ENCODE measurements at regions not wholly inside any gene's neighbourhood (a gene's known extent, or its start where the extent isn't known, plus 50 kb on each side); places are given as distances from the start of the nearest gene placed in this dataset.

DNA sequence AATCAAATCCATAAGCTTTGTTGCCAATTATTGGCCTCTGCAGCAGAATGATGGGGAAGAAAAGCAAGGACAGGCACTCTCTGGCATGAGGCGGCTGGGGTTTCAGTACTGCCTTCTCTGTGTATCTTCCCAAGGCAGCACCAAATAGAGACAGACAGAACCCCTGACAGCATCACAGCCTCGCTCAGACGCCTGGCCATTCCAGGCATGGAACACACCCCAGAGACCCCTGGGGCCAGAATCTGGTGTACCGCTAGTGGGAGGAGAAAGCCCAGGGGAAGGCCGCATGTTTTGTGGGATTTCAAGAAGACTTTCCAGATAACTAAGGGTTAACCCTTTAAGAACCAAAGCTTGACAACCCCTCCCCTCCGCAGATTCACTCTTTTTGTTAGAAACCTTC lies 282.1 kb downstream of the EN1 start:
- no peak overlapping the region for H3K4me3 ChIP-seq (ENCODE audit: low read depth in 1 of 2, low read length in 2 of 2)
- H3K27me3 ChIP-seq (ENCODE audit: control insufficient read depth in 1 of 2, insufficient read depth in 2 of 2, low read length in 2 of 2): peaks cover 0 to 3% of the 10 kb centered on the region in 2 donors
- H3K4me1 ChIP-seq (ENCODE audit: control insufficient read depth in 1 of 2, insufficient read depth in 2 of 2, low read length in 2 of 2): no peaks in the 10 kb centered on the region
- H3K36me3 ChIP-seq (ENCODE audit: control insufficient read depth in 1 of 2, insufficient read depth in 2 of 2, low read length in 2 of 2): no peaks in the 10 kb centered on the region
- H3K9me3 ChIP-seq (ENCODE audit: control insufficient read depth in 1 of 2, low read length in 2 of 2): no peaks in the 10 kb centered on the region
- no peak overlapping the region for H3K9ac ChIP-seq (ENCODE audit: low read depth in 1 of 2, low read length in 2 of 2)
- H3K27ac ChIP-seq (ENCODE audit: low read depth, low read length): no peak overlapping the region

DNA sequence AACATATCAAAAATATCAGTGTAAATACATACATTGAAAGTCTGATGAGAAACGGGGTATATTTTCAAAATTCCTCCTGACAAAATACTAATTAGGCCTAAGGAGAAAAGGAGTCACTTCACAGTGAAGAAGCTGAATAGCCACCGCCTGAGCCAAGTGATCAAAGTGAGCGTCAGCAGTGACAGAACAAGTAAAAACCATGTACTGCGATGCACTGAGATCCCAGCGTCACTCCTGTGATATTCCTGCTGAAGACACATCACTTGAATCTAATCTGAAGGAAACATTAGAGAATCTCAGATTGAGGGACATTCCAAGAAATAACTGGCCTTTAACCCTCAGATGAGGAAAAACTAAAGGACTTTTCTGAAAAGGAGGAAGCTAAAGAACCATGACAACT lies 285.3 kb downstream of the EN1 start:
- Histone ChIP-seq H3K4me3 (ENCODE audit: low read depth in 1 of 2, low read length in 2 of 2) (no peak overlapping the region), H3K27ac (ENCODE audit: low read depth, low read length) (no peak overlapping the region), H3K36me3 (ENCODE audit: control insufficient read depth in 1 of 2, insufficient read depth in 2 of 2, low read length in 2 of 2) (no peaks in the 10 kb centered on the region), H3K9ac (ENCODE audit: low read depth in 1 of 2, low read length in 2 of 2) (no peak overlapping the region), H3K27me3 (ENCODE audit: control insufficient read depth in 1 of 2, insufficient read depth in 2 of 2, low read length in 2 of 2) (peaks cover 0 to 3% of the 10 kb centered on the region in 2 donors), H3K4me1 (ENCODE audit: control insufficient read depth in 1 of 2, insufficient read depth in 2 of 2, low read length in 2 of 2) (no peaks in the 10 kb centered on the region), H3K9me3 (ENCODE audit: control insufficient read depth in 1 of 2, low read length in 2 of 2) (no peaks in the 10 kb centered on the region)

DNA sequence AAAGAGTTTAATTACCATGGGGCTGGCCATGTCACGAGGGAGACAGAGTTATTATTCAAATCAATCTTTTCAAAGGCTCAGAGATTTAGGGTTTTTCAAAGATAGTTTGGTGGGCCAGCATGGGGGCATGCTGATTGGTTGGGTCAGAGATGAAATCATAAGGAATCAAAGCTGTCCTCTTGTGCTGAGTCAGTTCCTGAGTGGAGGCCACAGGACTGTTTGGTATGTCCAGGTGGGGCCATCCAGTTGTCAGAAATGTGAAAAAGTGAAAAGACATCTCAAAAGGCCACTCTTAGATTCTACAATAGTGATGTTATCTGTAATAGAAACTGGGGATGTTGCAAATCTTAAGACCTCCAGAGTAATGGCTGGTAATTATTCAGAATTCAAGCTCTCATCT lies 288.6 kb downstream of the EN1 start:
- H3K9ac ChIP-seq (ENCODE audit: low read depth in 1 of 2, low read length in 2 of 2): no peak overlapping the region
- no peaks in the 10 kb centered on the region for H3K9me3 ChIP-seq (ENCODE audit: control insufficient read depth in 1 of 2, low read length in 2 of 2)
- no peaks in the 10 kb centered on the region for H3K4me1 ChIP-seq (ENCODE audit: control insufficient read depth in 1 of 2, insufficient read depth in 2 of 2, low read length in 2 of 2)
- H3K4me3 ChIP-seq (ENCODE audit: low read depth in 1 of 2, low read length in 2 of 2): no peak overlapping the region
- no peak overlapping the region for H3K27ac ChIP-seq (ENCODE audit: low read depth, low read length)
- no peaks in the 10 kb centered on the region for H3K27me3 ChIP-seq (ENCODE audit: control insufficient read depth in 1 of 2, insufficient read depth in 2 of 2, low read length in 2 of 2)
- H3K36me3 ChIP-seq (ENCODE audit: control insufficient read depth in 1 of 2, insufficient read depth in 2 of 2, low read length in 2 of 2): no peaks in the 10 kb centered on the region

DNA sequence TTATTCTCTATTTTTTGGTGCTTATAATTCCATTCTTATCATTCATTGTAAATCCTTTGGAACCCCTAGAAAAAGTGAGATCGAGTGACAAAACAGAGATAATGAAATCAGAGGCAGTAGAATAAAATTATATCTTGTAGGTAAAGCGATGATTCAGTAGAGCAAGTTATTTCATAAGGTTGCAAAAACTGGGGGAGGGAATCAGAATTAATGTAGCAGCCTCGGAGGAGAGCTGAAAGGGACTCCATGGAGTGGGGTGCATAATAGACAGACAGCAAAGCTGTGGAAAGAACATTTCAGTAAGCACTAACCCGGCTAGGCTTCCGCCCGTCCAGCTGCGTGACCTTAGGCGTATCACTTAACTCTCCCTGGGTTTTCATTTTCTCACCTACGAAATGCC lies 289.7 kb downstream of the EN1 start:
- no peaks in the 10 kb centered on the region for H3K9me3 ChIP-seq (ENCODE audit: control insufficient read depth in 1 of 2, low read length in 2 of 2)
- H3K27ac ChIP-seq (ENCODE audit: low read depth, low read length): no peak overlapping the region
- H3K27me3 ChIP-seq (ENCODE audit: control insufficient read depth in 1 of 2, insufficient read depth in 2 of 2, low read length in 2 of 2): no peaks in the 10 kb centered on the region
- H3K4me1 ChIP-seq (ENCODE audit: control insufficient read depth in 1 of 2, insufficient read depth in 2 of 2, low read length in 2 of 2): no peaks in the 10 kb centered on the region
- no peak overlapping the region for H3K4me3 ChIP-seq (ENCODE audit: low read depth in 1 of 2, low read length in 2 of 2)
- no peaks in the 10 kb centered on the region for H3K36me3 ChIP-seq (ENCODE audit: control insufficient read depth in 1 of 2, insufficient read depth in 2 of 2, low read length in 2 of 2)
- no peak overlapping the region for H3K9ac ChIP-seq (ENCODE audit: low read depth in 1 of 2, low read length in 2 of 2)

DNA sequence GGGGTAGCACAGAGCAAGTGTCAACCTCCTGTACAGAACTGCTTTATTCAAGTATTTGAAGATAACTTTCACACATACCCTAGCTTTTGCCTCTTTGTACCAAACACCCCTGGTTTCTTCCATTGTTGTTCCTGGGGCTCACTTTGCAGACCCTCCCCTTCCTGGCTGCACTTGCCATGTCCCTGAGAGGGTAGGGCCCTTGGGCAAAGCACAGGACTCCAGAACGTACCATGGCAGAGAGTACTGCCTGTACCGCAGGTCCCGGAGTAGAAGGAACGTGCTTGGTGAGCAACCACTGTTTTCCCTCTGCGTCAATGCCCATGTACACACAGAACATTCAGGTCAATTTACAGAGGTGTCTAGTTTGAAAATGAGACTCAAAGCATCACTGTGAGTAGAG lies 290.4 kb downstream of the EN1 start:
- Histone ChIP-seq H3K9me3 (ENCODE audit: control insufficient read depth in 1 of 2, low read length in 2 of 2) (no peaks in the 10 kb centered on the region), H3K4me1 (ENCODE audit: control insufficient read depth in 1 of 2, insufficient read depth in 2 of 2, low read length in 2 of 2) (no peaks in the 10 kb centered on the region), H3K27me3 (ENCODE audit: control insufficient read depth in 1 of 2, insufficient read depth in 2 of 2, low read length in 2 of 2) (no peaks in the 10 kb centered on the region), H3K27ac (ENCODE audit: low read depth, low read length) (no peak overlapping the region), H3K4me3 (ENCODE audit: low read depth in 1 of 2, low read length in 2 of 2) (no peak overlapping the region), H3K36me3 (ENCODE audit: control insufficient read depth in 1 of 2, insufficient read depth in 2 of 2, low read length in 2 of 2) (no peaks in the 10 kb centered on the region), H3K9ac (ENCODE audit: low read depth in 1 of 2, low read length in 2 of 2) (no peak overlapping the region)

GRCh38 chr2:118554616-118555015 lies 292.8 kb downstream of the EN1 start:
- Histone ChIP-seq H3K27ac (ENCODE audit: low read depth, low read length) (no peak overlapping the region), H3K9me3 (ENCODE audit: control insufficient read depth in 1 of 2, low read length in 2 of 2) (no peaks in the 10 kb centered on the region)

GRCh38 chr2:118549503-118549902 lies 297.9 kb downstream of the EN1 start:
- H3K27me3 ChIP-seq (ENCODE audit: control insufficient read depth in 1 of 2, insufficient read depth in 2 of 2, low read length in 2 of 2): no peaks in the 10 kb centered on the region
- H3K27ac ChIP-seq (ENCODE audit: low read depth, low read length): no peak overlapping the region
- H3K9ac ChIP-seq (ENCODE audit: low read depth in 1 of 2, low read length in 2 of 2): no peak overlapping the region
- no peak overlapping the region for H3K4me3 ChIP-seq (ENCODE audit: low read depth in 1 of 2, low read length in 2 of 2)
- H3K4me1 ChIP-seq (ENCODE audit: control insufficient read depth in 1 of 2, insufficient read depth in 2 of 2, low read length in 2 of 2): no peaks in the 10 kb centered on the region
- no peaks in the 10 kb centered on the region for H3K36me3 ChIP-seq (ENCODE audit: control insufficient read depth in 1 of 2, insufficient read depth in 2 of 2, low read length in 2 of 2)
- H3K9me3 ChIP-seq (ENCODE audit: control insufficient read depth in 1 of 2, low read length in 2 of 2): no peaks in the 10 kb centered on the region

More at GRCh38 chr2:118554616-118555015, 292.8 kb downstream of the EN1 start:
- no peak overlapping the region for H3K4me3 ChIP-seq (ENCODE audit: low read depth in 1 of 2, low read length in 2 of 2)
- H3K36me3 ChIP-seq (ENCODE audit: control insufficient read depth in 1 of 2, insufficient read depth in 2 of 2, low read length in 2 of 2): no peaks in the 10 kb centered on the region
- H3K9ac ChIP-seq (ENCODE audit: low read depth in 1 of 2, low read length in 2 of 2): no peak overlapping the region
- no peaks in the 10 kb centered on the region for H3K4me1 ChIP-seq (ENCODE audit: control insufficient read depth in 1 of 2, insufficient read depth in 2 of 2, low read length in 2 of 2)
- no peaks in the 10 kb centered on the region for H3K27me3 ChIP-seq (ENCODE audit: control insufficient read depth in 1 of 2, insufficient read depth in 2 of 2, low read length in 2 of 2)

DNA sequence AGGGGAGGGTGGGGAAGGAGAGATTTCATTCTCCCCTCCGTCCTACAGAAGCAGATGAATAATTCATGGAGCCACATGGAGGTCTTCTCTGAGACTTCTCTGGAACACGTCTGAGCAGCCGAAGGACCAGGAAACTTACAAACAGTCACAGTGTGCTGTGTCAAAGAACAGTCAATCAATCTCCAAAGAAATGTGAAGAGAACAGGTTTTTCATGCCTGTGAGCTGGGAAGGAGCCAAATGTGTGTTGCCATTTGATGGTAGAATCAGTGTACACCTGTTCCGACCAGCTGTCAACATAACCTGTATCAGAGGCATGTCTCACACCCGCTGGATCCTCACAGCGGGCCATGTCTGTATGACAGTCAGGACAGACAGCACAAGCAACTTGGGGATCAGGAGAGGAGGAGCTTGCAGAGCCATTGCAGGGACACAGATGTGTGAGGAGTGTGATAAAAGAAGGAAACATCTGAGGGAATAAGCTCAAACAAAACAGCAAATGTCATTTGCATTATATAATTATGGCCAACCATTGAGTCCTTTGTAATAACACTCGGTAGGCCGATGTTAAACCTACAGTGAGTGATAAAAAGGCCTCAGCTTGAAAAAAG lies 298.5 kb downstream of the EN1 start:
- Histone ChIP-seq H3K4me1 (ENCODE audit: control insufficient read depth in 1 of 2, insufficient read depth in 2 of 2, low read length in 2 of 2) (no peaks in the 10 kb centered on the region), H3K9ac (ENCODE audit: low read depth in 1 of 2, low read length in 2 of 2) (no peak overlapping the region), H3K27ac (ENCODE audit: low read depth, low read length) (no peak overlapping the region), H3K27me3 (ENCODE audit: control insufficient read depth in 1 of 2, insufficient read depth in 2 of 2, low read length in 2 of 2) (no peaks in the 10 kb centered on the region), H3K9me3 (ENCODE audit: control insufficient read depth in 1 of 2, low read length in 2 of 2) (no peaks in the 10 kb centered on the region), H3K36me3 (ENCODE audit: control insufficient read depth in 1 of 2, insufficient read depth in 2 of 2, low read length in 2 of 2) (no peaks in the 10 kb centered on the region), H3K4me3 (ENCODE audit: low read depth in 1 of 2, low read length in 2 of 2) (no peak overlapping the region)

DNA sequence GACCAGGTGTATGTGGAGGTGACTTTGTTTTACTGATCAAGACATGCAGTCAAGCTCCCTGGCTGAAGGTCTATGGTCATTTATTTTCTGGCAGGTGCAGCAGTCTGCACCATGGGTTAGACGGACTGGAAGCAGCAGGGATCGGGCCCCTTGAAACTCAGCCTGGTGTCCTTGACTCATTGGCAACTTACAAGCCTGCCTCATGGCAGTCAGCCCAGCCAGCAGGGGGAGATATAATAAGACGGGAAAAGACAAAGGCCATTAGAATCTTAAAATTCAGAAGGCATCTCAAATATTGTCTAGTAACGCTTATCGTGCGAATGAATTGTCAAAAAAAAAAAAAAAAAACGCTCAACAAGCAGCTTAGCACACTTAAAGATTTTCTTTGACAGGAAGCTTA lies 308.2 kb downstream of the EN1 start:
- H3K9me3 ChIP-seq (ENCODE audit: control insufficient read depth in 1 of 2, low read length in 2 of 2): no peaks in the 10 kb centered on the region
- H3K27me3 ChIP-seq (ENCODE audit: control insufficient read depth in 1 of 2, insufficient read depth in 2 of 2, low read length in 2 of 2): no peaks in the 10 kb centered on the region
- H3K27ac ChIP-seq (ENCODE audit: low read depth, low read length): no peak overlapping the region
- no peak overlapping the region for H3K4me3 ChIP-seq (ENCODE audit: low read depth in 1 of 2, low read length in 2 of 2)
- H3K36me3 ChIP-seq (ENCODE audit: control insufficient read depth in 1 of 2, insufficient read depth in 2 of 2, low read length in 2 of 2): no peaks in the 10 kb centered on the region
- no peak overlapping the region for H3K9ac ChIP-seq (ENCODE audit: low read depth in 1 of 2, low read length in 2 of 2)
- no peaks in the 10 kb centered on the region for H3K4me1 ChIP-seq (ENCODE audit: control insufficient read depth in 1 of 2, insufficient read depth in 2 of 2, low read length in 2 of 2)

DNA sequence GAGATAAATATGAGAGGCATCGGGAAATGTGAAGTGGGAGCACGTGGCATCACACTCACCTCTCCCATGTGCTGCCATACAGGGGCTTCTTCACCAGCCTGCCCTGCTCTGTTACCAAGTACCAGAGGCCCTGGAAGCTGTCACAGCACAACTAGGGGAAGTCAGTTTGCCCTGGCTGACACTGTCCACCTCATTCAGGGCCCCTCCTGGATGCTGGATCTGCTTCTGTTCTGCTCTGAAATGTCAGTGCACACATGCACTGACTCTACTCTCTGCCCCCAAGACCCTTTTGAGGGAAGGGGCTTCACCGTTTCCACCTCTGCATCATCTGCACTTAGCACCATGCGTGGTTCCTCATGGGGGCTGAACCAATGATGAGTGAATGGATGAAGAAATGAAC lies 311.1 kb downstream of the EN1 start:
- H3K4me3 ChIP-seq (ENCODE audit: low read depth in 1 of 2, low read length in 2 of 2): no peak overlapping the region
- H3K27me3 ChIP-seq (ENCODE audit: control insufficient read depth in 1 of 2, insufficient read depth in 2 of 2, low read length in 2 of 2): no peaks in the 10 kb centered on the region
- no peak overlapping the region for H3K27ac ChIP-seq (ENCODE audit: low read depth, low read length)
- no peak overlapping the region for H3K9ac ChIP-seq (ENCODE audit: low read depth in 1 of 2, low read length in 2 of 2)
- H3K4me1 ChIP-seq (ENCODE audit: control insufficient read depth in 1 of 2, insufficient read depth in 2 of 2, low read length in 2 of 2): no peaks in the 10 kb centered on the region
- H3K9me3 ChIP-seq (ENCODE audit: control insufficient read depth in 1 of 2, low read length in 2 of 2): no peaks in the 10 kb centered on the region
- H3K36me3 ChIP-seq (ENCODE audit: control insufficient read depth in 1 of 2, insufficient read depth in 2 of 2, low read length in 2 of 2): no peaks in the 10 kb centered on the region

- Histone ChIP-seq H3K4me3 (ENCODE audit: low read depth in 1 of 2, low read length in 2 of 2) (no peak overlapping the region), H3K27ac (ENCODE audit: low read depth, low read length) (no peak overlapping the region), H3K36me3 (ENCODE audit: control insufficient read depth in 1 of 2, insufficient read depth in 2 of 2, low read length in 2 of 2) (no peaks in the 10 kb centered on the region), H3K27me3 (ENCODE audit: control insufficient read depth in 1 of 2, insufficient read depth in 2 of 2, low read length in 2 of 2) (no peaks in the 10 kb centered on the region), H3K9me3 (ENCODE audit: control insufficient read depth in 1 of 2, low read length in 2 of 2) (no peaks in the 10 kb centered on the region), H3K9ac (ENCODE audit: low read depth in 1 of 2, low read length in 2 of 2) (no peak overlapping the region), H3K4me1 (ENCODE audit: control insufficient read depth in 1 of 2, insufficient read depth in 2 of 2, low read length in 2 of 2) (no peaks in the 10 kb centered on the region)
Observed at GRCh38 chr2:118535818-118536212, 311.6 kb downstream of the EN1 start.
